ENCODE measurements at regions not wholly inside any gene's neighbourhood (a gene's known extent, or its start where the extent isn't known, plus 50 kb on each side); places are given as distances from the start of the nearest gene placed in this dataset.

GRCh38 chr5:29769474-29769873, 1424.0 kb upstream of the CDH6 start:
- Histone ChIP-seq H3K27me3 (ENCODE audit: control insufficient read depth in 3 of 3, insufficient read depth in 3 of 3, low read length in 3 of 3) (no peaks in the 10 kb centered on the region), H3K9ac (ENCODE audit: low read depth in 1 of 3, low read length in 3 of 3) (no peak overlapping the region), H3K4me3 (ENCODE audit: low read length in 3 of 3) (no peak overlapping the region), H3K4me1 (ENCODE audit: control insufficient read depth in 3 of 3, insufficient read depth in 3 of 3, low read length in 3 of 3) (no peaks in the 10 kb centered on the region), H3K27ac (ENCODE audit: low read depth, low read length) (no peak overlapping the region), H3K36me3 (ENCODE audit: control insufficient read depth in 3 of 3, insufficient read depth in 3 of 3, low read length in 3 of 3) (no peaks in the 10 kb centered on the region), H3K9me3 (ENCODE audit: control insufficient read depth in 3 of 3, low read length in 3 of 3) (no peaks in the 10 kb centered on the region)

- Histone ChIP-seq H3K4me3 (ENCODE audit: low read length in 3 of 3) (no peak overlapping the region), H3K27ac (ENCODE audit: low read depth, low read length) (no peak overlapping the region), H3K9ac (ENCODE audit: low read depth in 1 of 3, low read length in 3 of 3) (no peak overlapping the region), H3K4me1 (ENCODE audit: control insufficient read depth in 3 of 3, insufficient read depth in 3 of 3, low read length in 3 of 3) (no peaks in the 10 kb centered on the region), H3K36me3 (ENCODE audit: control insufficient read depth in 3 of 3, insufficient read depth in 3 of 3, low read length in 3 of 3) (no peaks in the 10 kb centered on the region), H3K9me3 (ENCODE audit: control insufficient read depth in 3 of 3, low read length in 3 of 3) (no peaks in the 10 kb centered on the region), H3K27me3 (ENCODE audit: control insufficient read depth in 3 of 3, insufficient read depth in 3 of 3, low read length in 3 of 3) (no peaks in the 10 kb centered on the region)
Measured at GRCh38 chr5:29758986-29759421, 1434.5 kb upstream of the CDH6 start.

GRCh38 chr5:29750453-29750852, 1443.0 kb upstream of the CDH6 start:
- H3K27me3 ChIP-seq (ENCODE audit: control insufficient read depth in 3 of 3, insufficient read depth in 3 of 3, low read length in 3 of 3): no peaks in the 10 kb centered on the region
- H3K9me3 ChIP-seq (ENCODE audit: control insufficient read depth in 3 of 3, low read length in 3 of 3): no peaks in the 10 kb centered on the region
- no peak overlapping the region for H3K9ac ChIP-seq (ENCODE audit: low read depth in 1 of 3, low read length in 3 of 3)
- H3K4me1 ChIP-seq (ENCODE audit: control insufficient read depth in 3 of 3, insufficient read depth in 3 of 3, low read length in 3 of 3): no peaks in the 10 kb centered on the region
- no peak overlapping the region for H3K27ac ChIP-seq (ENCODE audit: low read depth, low read length)
- no peak overlapping the region for H3K4me3 ChIP-seq (ENCODE audit: low read length in 3 of 3)
- H3K36me3 ChIP-seq (ENCODE audit: control insufficient read depth in 3 of 3, insufficient read depth in 3 of 3, low read length in 3 of 3): no peaks in the 10 kb centered on the region

- Histone ChIP-seq H3K27ac (ENCODE audit: low read depth, low read length) (no peak overlapping the region), H3K9ac (ENCODE audit: low read depth in 1 of 3, low read length in 3 of 3) (no peak overlapping the region), H3K36me3 (ENCODE audit: control insufficient read depth in 3 of 3, insufficient read depth in 3 of 3, low read length in 3 of 3) (no peaks in the 10 kb centered on the region), H3K4me1 (ENCODE audit: control insufficient read depth in 3 of 3, insufficient read depth in 3 of 3, low read length in 3 of 3) (no peaks in the 10 kb centered on the region), H3K4me3 (ENCODE audit: low read length in 3 of 3) (no peak overlapping the region), H3K27me3 (ENCODE audit: control insufficient read depth in 3 of 3, insufficient read depth in 3 of 3, low read length in 3 of 3) (no peaks in the 10 kb centered on the region), H3K9me3 (ENCODE audit: control insufficient read depth in 3 of 3, low read length in 3 of 3) (no peaks in the 10 kb centered on the region)
Measured at GRCh38 chr5:29744618-29745017, 1448.9 kb upstream of the CDH6 start.

- Histone ChIP-seq H3K36me3 (ENCODE audit: control insufficient read depth in 3 of 3, insufficient read depth in 3 of 3, low read length in 3 of 3) (no peaks in the 10 kb centered on the region), H3K27ac (ENCODE audit: low read depth, low read length) (no peak overlapping the region), H3K9me3 (ENCODE audit: control insufficient read depth in 3 of 3, low read length in 3 of 3) (no peaks in the 10 kb centered on the region), H3K9ac (ENCODE audit: low read depth in 1 of 3, low read length in 3 of 3) (no peak overlapping the region), H3K27me3 (ENCODE audit: control insufficient read depth in 3 of 3, insufficient read depth in 3 of 3, low read length in 3 of 3) (no peaks in the 10 kb centered on the region), H3K4me1 (ENCODE audit: control insufficient read depth in 3 of 3, insufficient read depth in 3 of 3, low read length in 3 of 3) (no peaks in the 10 kb centered on the region), H3K4me3 (ENCODE audit: low read length in 3 of 3) (no peak overlapping the region)
Measured at GRCh38 chr5:29720954-29721353, 1472.5 kb upstream of the CDH6 start.

GRCh38 chr5:29719171-29719570, 1474.3 kb upstream of the CDH6 start:
- Histone ChIP-seq H3K36me3 (ENCODE audit: control insufficient read depth in 3 of 3, insufficient read depth in 3 of 3, low read length in 3 of 3) (no peaks in the 10 kb centered on the region), H3K27me3 (ENCODE audit: control insufficient read depth in 3 of 3, insufficient read depth in 3 of 3, low read length in 3 of 3) (no peaks in the 10 kb centered on the region), H3K9me3 (ENCODE audit: control insufficient read depth in 3 of 3, low read length in 3 of 3) (no peaks in the 10 kb centered on the region), H3K27ac (ENCODE audit: low read depth, low read length) (no peak overlapping the region), H3K4me3 (ENCODE audit: low read length in 3 of 3) (no peak overlapping the region), H3K9ac (ENCODE audit: low read depth in 1 of 3, low read length in 3 of 3) (no peak overlapping the region), H3K4me1 (ENCODE audit: control insufficient read depth in 3 of 3, insufficient read depth in 3 of 3, low read length in 3 of 3) (no peaks in the 10 kb centered on the region)

GRCh38 chr5:29715167-29715566, 1478.3 kb upstream of the CDH6 start:
- H3K36me3 ChIP-seq (ENCODE audit: control insufficient read depth in 3 of 3, insufficient read depth in 3 of 3, low read length in 3 of 3): no peaks in the 10 kb centered on the region
- no peaks in the 10 kb centered on the region for H3K9me3 ChIP-seq (ENCODE audit: control insufficient read depth in 3 of 3, low read length in 3 of 3)
- H3K4me3 ChIP-seq (ENCODE audit: low read length in 3 of 3): no peak overlapping the region
- no peaks in the 10 kb centered on the region for H3K27me3 ChIP-seq (ENCODE audit: control insufficient read depth in 3 of 3, insufficient read depth in 3 of 3, low read length in 3 of 3)
- no peak overlapping the region for H3K9ac ChIP-seq (ENCODE audit: low read depth in 1 of 3, low read length in 3 of 3)
- H3K4me1 ChIP-seq (ENCODE audit: control insufficient read depth in 3 of 3, insufficient read depth in 3 of 3, low read length in 3 of 3): no peaks in the 10 kb centered on the region
- no peak overlapping the region for H3K27ac ChIP-seq (ENCODE audit: low read depth, low read length)

GRCh38 chr5:29702875-29703274, 1490.6 kb upstream of the CDH6 start:
- Histone ChIP-seq H3K4me3 (ENCODE audit: low read length in 3 of 3) (no peak overlapping the region), H3K9ac (ENCODE audit: low read depth in 1 of 3, low read length in 3 of 3) (no peak overlapping the region), H3K27ac (ENCODE audit: low read depth, low read length) (no peak overlapping the region)

GRCh38 chr5:29701600-29701999, 1491.9 kb upstream of the CDH6 start:
- Histone ChIP-seq H3K9me3 (ENCODE audit: control insufficient read depth in 3 of 3, low read length in 3 of 3) (peaks cover 0 to 3% (median 0%) of the 10 kb centered on the region in 3 donors), H3K4me3 (ENCODE audit: low read length in 3 of 3) (no peak overlapping the region), H3K27me3 (ENCODE audit: control insufficient read depth in 3 of 3, insufficient read depth in 3 of 3, low read length in 3 of 3) (no peaks in the 10 kb centered on the region), H3K36me3 (ENCODE audit: control insufficient read depth in 3 of 3, insufficient read depth in 3 of 3, low read length in 3 of 3) (no peaks in the 10 kb centered on the region), H3K9ac (ENCODE audit: low read depth in 1 of 3, low read length in 3 of 3) (no peak overlapping the region), H3K4me1 (ENCODE audit: control insufficient read depth in 3 of 3, insufficient read depth in 3 of 3, low read length in 3 of 3) (no peaks in the 10 kb centered on the region), H3K27ac (ENCODE audit: low read depth, low read length) (no peak overlapping the region)

More at GRCh38 chr5:29702875-29703274, 1490.6 kb upstream of the CDH6 start:
- Histone ChIP-seq H3K27me3 (ENCODE audit: control insufficient read depth in 3 of 3, insufficient read depth in 3 of 3, low read length in 3 of 3) (no peaks in the 10 kb centered on the region), H3K36me3 (ENCODE audit: control insufficient read depth in 3 of 3, insufficient read depth in 3 of 3, low read length in 3 of 3) (no peaks in the 10 kb centered on the region), H3K9me3 (ENCODE audit: control insufficient read depth in 3 of 3, low read length in 3 of 3) (peaks cover 0 to 3% (median 0%) of the 10 kb centered on the region in 3 donors), H3K4me1 (ENCODE audit: control insufficient read depth in 3 of 3, insufficient read depth in 3 of 3, low read length in 3 of 3) (no peaks in the 10 kb centered on the region)

GRCh38 chr5:29697785-29698414, 1495.6 kb upstream of the CDH6 start:
- no peaks in the 10 kb centered on the region for H3K36me3 ChIP-seq (ENCODE audit: control insufficient read depth in 3 of 3, insufficient read depth in 3 of 3, low read length in 3 of 3)
- no peak overlapping the region for H3K4me3 ChIP-seq (ENCODE audit: low read length in 3 of 3)
- H3K4me1 ChIP-seq (ENCODE audit: control insufficient read depth in 3 of 3, insufficient read depth in 3 of 3, low read length in 3 of 3): no peaks in the 10 kb centered on the region
- no peaks in the 10 kb centered on the region for H3K9me3 ChIP-seq (ENCODE audit: control insufficient read depth in 3 of 3, low read length in 3 of 3)
- H3K27ac ChIP-seq (ENCODE audit: low read depth, low read length): no peak overlapping the region
- H3K9ac ChIP-seq (ENCODE audit: low read depth in 1 of 3, low read length in 3 of 3): no peak overlapping the region
- no peaks in the 10 kb centered on the region for H3K27me3 ChIP-seq (ENCODE audit: control insufficient read depth in 3 of 3, insufficient read depth in 3 of 3, low read length in 3 of 3)

All from skeletal muscle tissue (tissue), 3 donors.